IMR-90 (cell line): ENCODE measurements at regions not wholly inside any gene's neighbourhood (a gene's known extent, or its start where the extent isn't known, plus 50 kb on each side); places are given as distances from the start of the nearest gene placed in this dataset.

ENCODE experiments used
- ATAC-seq: fragments of 200-7000 bp; cut with Tn5 transposase; 2 replicates; pipeline ENCODE4 v1.9.1; 2020; ENCODE audit warnings: low read depth, mild to moderate bottlenecking, moderate library complexity
- BruUV-seq: library from RNA; stranded (reverse); fragments of 400-500 nt; replicated peaks from 2 replicates; lab custom pipeline; 2021; lab: Mats Ljungman, UMichigan
- CTCF ChIA-PET: fragments of 300-600 bp; formaldehyde crosslinking; extraction: SDS; loops from one replicate; lab custom pipeline; 2021; ENCODE audit warnings: antibody characterized with exemption; lab: Yijun Ruan, JAX
- POLR2A ChIA-PET: fragments of 300-600 bp; sonication (Branson Sonifier 250); formaldehyde crosslinking; loops from one replicate; lab custom pipeline; 2022; ENCODE audit warnings: antibody characterized with exemption; ENCODE audit not compliant: unreplicated experiment; lab: Charles Lee
- DNase-seq: peaks from one replicate; pipeline ENCODE4 v3.0.0; 2013
- H2AFZ ChIP-seq: replicated peaks from 2 replicates; pipeline ENCODE3; 2013; ENCODE audit warnings: low read length, mild to moderate bottlenecking; ENCODE audit not compliant: poor library complexity
- H2AK5ac ChIP-seq: 2 replicates; pipeline ENCODE4 v1.6.1; 2013; ENCODE audit warnings: low read depth, low read length, inconsistent platforms
- H2AK9ac ChIP-seq: replicated peaks from 2 replicates; pipeline ENCODE3; 2013; ENCODE audit warnings: mild to moderate bottlenecking, low read depth, low read length, moderate library complexity; ENCODE audit not compliant: poor library complexity
- H2BK120ac ChIP-seq: 2 replicates; pipeline ENCODE4 v1.6.1; 2013; ENCODE audit warnings: low read depth, low read length, inconsistent platforms
- H2BK15ac ChIP-seq: 3 replicates; pipeline ENCODE4 v1.6.1; 2013; ENCODE audit warnings: low read depth, low read length, inconsistent platforms
- H2BK20ac ChIP-seq: 2 replicates; pipeline ENCODE4 v1.6.1; 2013; ENCODE audit warnings: low read depth, mild to moderate bottlenecking, inconsistent platforms, low read length, moderate library complexity
- H2BK5ac ChIP-seq: 2 replicates; pipeline ENCODE4 v1.6.1; 2013; ENCODE audit warnings: mild to moderate bottlenecking, low read depth, low read length, inconsistent platforms; ENCODE audit not compliant: poor library complexity, severe bottlenecking
- H3K14ac ChIP-seq: replicated peaks from 2 replicates; pipeline ENCODE4 v1.6.1; 2013; ENCODE audit warnings: low read depth, low read length, inconsistent platforms
- H3K18ac ChIP-seq: 2 replicates; pipeline ENCODE4 v1.6.1; 2013; ENCODE audit warnings: low read depth, low read length, control low read depth
- H3K23ac ChIP-seq: 2 replicates; pipeline ENCODE4 v1.6.1; 2013; ENCODE audit warnings: low read depth, low read length, inconsistent platforms
- H3K27ac ChIP-seq: 2 replicates; pipeline ENCODE4 v1.5.1; 2013; ENCODE audit warnings: mild to moderate bottlenecking, control low read depth, low read length; ENCODE audit not compliant: insufficient read depth
- H3K27me3 ChIP-seq: 2 replicates; pipeline ENCODE4 v1.6.1; 2013; ENCODE audit warnings: low read length; ENCODE audit not compliant: control insufficient read depth, insufficient read depth
- H3K36me3 ChIP-seq: 2 replicates; pipeline ENCODE4 v1.6.1; 2013; ENCODE audit warnings: low read length, mixed read lengths; ENCODE audit not compliant: control insufficient read depth, insufficient read depth
- H3K4ac ChIP-seq: 2 replicates; pipeline ENCODE4 v1.6.1; 2013; ENCODE audit warnings: low read depth, low read length, inconsistent platforms
- H3K4me1 ChIP-seq: 2 replicates; pipeline ENCODE4 v1.6.1; 2013; ENCODE audit warnings: low read length, mixed read lengths; ENCODE audit not compliant: control insufficient read depth, insufficient read depth
- H3K4me2 ChIP-seq: 2 replicates; pipeline ENCODE4 v1.6.1; 2013; ENCODE audit warnings: low read depth, mild to moderate bottlenecking, control low read depth, low read length, moderate library complexity
- H3K4me3 ChIP-seq: 2 replicates; pipeline ENCODE4 v1.5.1; 2013; ENCODE audit warnings: low read depth, mild to moderate bottlenecking, control low read depth, low read length, moderate library complexity; ENCODE audit not compliant: insufficient read depth
- H3K56ac ChIP-seq: 2 replicates; pipeline ENCODE4 v1.6.1; 2013; ENCODE audit warnings: low read length, inconsistent platforms; ENCODE audit not compliant: insufficient read depth; ENCODE audit errors: extremely low read depth
- H3K79me1 ChIP-seq, 2 experiments: 2 replicates each; pipeline ENCODE4 v1.6.1; 2013; ENCODE audit warnings: low read length in 2 of 2, inconsistent platforms in 1 of 2, low read depth in 1 of 2
- H3K9ac ChIP-seq: 2 replicates; pipeline ENCODE4 v1.6.1; 2013; ENCODE audit warnings: low read depth, low read length, control low read depth
- H3K9me1 ChIP-seq: 2 replicates; pipeline ENCODE4 v1.6.1; 2013; ENCODE audit warnings: low read length, inconsistent platforms; ENCODE audit not compliant: insufficient read depth
- H3K9me3 ChIP-seq: 2 replicates; pipeline ENCODE4 v1.6.1; 2013; ENCODE audit warnings: low read length; ENCODE audit not compliant: control insufficient read depth, insufficient read depth
- H4K20me1 ChIP-seq: 2 replicates; pipeline ENCODE4 v1.6.1; 2013; ENCODE audit warnings: low read length, inconsistent platforms; ENCODE audit not compliant: insufficient read depth
- H4K5ac ChIP-seq: 2 replicates; pipeline ENCODE4 v1.6.1; 2013; ENCODE audit warnings: mild to moderate bottlenecking, low read depth, low read length, control low read depth
- H4K8ac ChIP-seq, 2 experiments: 2 replicates each; pipeline ENCODE4 v1.6.1; 2013; ENCODE audit warnings: low read depth in 2 of 2, low read length in 2 of 2, control low read depth in 1 of 2, inconsistent platforms in 1 of 2
- H4K91ac ChIP-seq: 2 replicates; pipeline ENCODE4 v1.6.1; 2013; ENCODE audit warnings: low read depth, low read length, inconsistent platforms; ENCODE audit not compliant: insufficient read depth
- CTCF ChIP-seq: conservative IDR thresholded peaks from 2 replicates; pipeline ENCODE4 v1.5.1; 2012; ENCODE audit warnings: mild to moderate bottlenecking, low read depth, low read length, improper control_type of control experiment
- ELK1 ChIP-seq: fragments of 150-350 bp; IDR thresholded peaks from 2 replicates; pipeline ENCODE4 v1.6.1; 2016; ENCODE audit warnings: low read depth, mild to moderate bottlenecking, low read length, moderate library complexity, borderline replicate concordance
- MAFK ChIP-seq: IDR thresholded peaks from 2 replicates; pipeline ENCODE4 v1.6.1; 2012; ENCODE audit warnings: low read depth, low read length, improper control_type of control experiment
- MAZ ChIP-seq: IDR thresholded peaks from 2 replicates; pipeline ENCODE4 v1.6.1; 2012; ENCODE audit warnings: low read depth, mild to moderate bottlenecking, low read length, improper control_type of control experiment, moderate library complexity, borderline replicate concordance
- MXI1 ChIP-seq: IDR thresholded peaks from 2 replicates; pipeline ENCODE4 v1.6.1; 2012; ENCODE audit warnings: low read depth, mild to moderate bottlenecking, low read length, moderate library complexity, borderline replicate concordance
- NFE2L2 ChIP-seq: fragments of 150-350 bp; IDR thresholded peaks from 2 replicates; pipeline ENCODE4 v1.6.1; 2016; ENCODE audit warnings: low read depth, mild to moderate bottlenecking, low read length
- POLR2A ChIP-seq: IDR thresholded peaks from 2 replicates; pipeline ENCODE4 v1.6.1; 2012; ENCODE audit warnings: mild to moderate bottlenecking, low read depth, low read length
- RAD21 ChIP-seq: IDR thresholded peaks from 2 replicates; pipeline ENCODE4 v1.6.1; 2012; ENCODE audit warnings: low read length, improper control_type of control experiment
- RCOR1 ChIP-seq: IDR thresholded peaks from 2 replicates; pipeline ENCODE4 v1.6.1; 2012; ENCODE audit warnings: mild to moderate bottlenecking, low read length, improper control_type of control experiment; ENCODE audit not compliant: insufficient replicate concordance
- SMC3 ChIP-seq: fragments of 150-350 bp; IDR thresholded peaks from 2 replicates; pipeline ENCODE4 v1.6.1; 2016; ENCODE audit warnings: low read depth, mild to moderate bottlenecking, antibody characterized with exemption, low read length, moderate library complexity
- WGBS, 2 experiments: methylation state at CpG; one replicate each; pipeline versions ENCODE4 v1.1.5 to v1.1.7; 2013; ENCODE audit warnings: missing lambda C conversion rate in 2 of 2; ENCODE audit not compliant: insufficient read length in 1 of 2; ENCODE audit errors: extremely low coverage in 2 of 2; 5-methylcytosine and 5-hydroxymethylcytosine counted together
- dilution Hi-C: fragments of 300-500 bp; cut with HindIII; formaldehyde crosslinking; loops from one replicate; pipeline ENCODE4 v1.14.3; 2018; ENCODE audit warnings: low sequenced_read_pairs; ENCODE audit not compliant: unreplicated experiment
- in situ Hi-C: fragments of 300-500 bp; cut with MboI; formaldehyde crosslinking; loops from 3 replicates; pipeline ENCODE4 v1.14.3; 2019; ENCODE audit warnings: low sequenced_read_pairs, inconsistent platforms, mixed read lengths
- intact Hi-C: fragments of 100-400 bp; cut with micrococcal nuclease; formaldehyde crosslinking; loops from 2 replicates; pipeline ENCODE4 v1.10.0; 2022

GRCh38 chr1:39102537-39103327, 76.6 kb downstream of the NDUFS5 start:
- H4K20me1 ChIP-seq = peaks cover 9% of the 10 kb centered on the region; the same call in 1 of the 2 replicates
- WGBS, 2 experiments = no CpG with 5 or more reads among the region's 11 CpGs
- dilution Hi-C loops (no loop called here), intact Hi-C loops (loop anchor here (1.0 to 5.0 kb wide), 5 partner anchors 89 to 615 kb away; no protein-coding TSS in a partner anchor), in situ Hi-C loops (loop anchor here (5.0 kb wide), 2 partner anchors 90 to 160 kb away; no protein-coding TSS in a partner anchor)
- H2BK15ac ChIP-seq = peak overlapping the region; percentile 45; the same call in 1 of the 3 replicates
- H3K4me1 ChIP-seq = peaks cover 14% of the 10 kb centered on the region
- H3K36me3 ChIP-seq = no peaks in the 10 kb centered on the region
- ChIA-PET POLR2A (no interaction called here), CTCF (interaction anchor here (1.1 to 1.5 kb wide), 2 partner anchors 31 to 89 kb away, joined by 3 to 4 read pairs; no protein-coding TSS in a partner anchor)
- H3K4ac ChIP-seq = peak overlapping the region; percentile 76
- no peaks in the 10 kb centered on the region for H3K27me3 ChIP-seq
- BruUV-seq = no TSS peak
- H2BK5ac ChIP-seq = peak overlapping the region; percentile 81
- peak overlapping the region; percentile 45; the same call in 1 of the 2 replicates for H3K56ac ChIP-seq
- peaks cover 6% of the 10 kb centered on the region for H3K9me1 ChIP-seq
- peak overlapping the region; percentile 51; the same call in 1 of the 2 replicates for H3K14ac ChIP-seq
- peak overlapping the region; percentile 5; the same call in 1 of the 2 replicates for H4K5ac ChIP-seq
- H2AK9ac ChIP-seq = no peak overlapping the region
- H3K18ac ChIP-seq = peak overlapping the region; percentile 25
- H3K23ac ChIP-seq = peak overlapping the region; percentile 23
- peak overlapping the region; percentile 42; the same call in 1 of the 2 replicates for H4K91ac ChIP-seq
- H2BK120ac ChIP-seq = peak overlapping the region; percentile 74
- peak; percentile 92 for TF ChIP-seq CTCF
- TF ChIP-seq MXI1 = no peak
- no peak for TF ChIP-seq MAFK
- TF ChIP-seq MAZ = no peak
- 0 out of 2 replicates have a peak, but pooled peaks have one; percentile 28 for TF ChIP-seq POLR2A
- peak; percentile 95 for TF ChIP-seq RAD21
- no peak for TF ChIP-seq ELK1
- TF ChIP-seq SMC3 = peak; percentile 87
- TF ChIP-seq RCOR1 = no peak
- TF ChIP-seq NFE2L2 = no peak
- H3K79me1 ChIP-seq = peaks cover 9 to 24% of the 10 kb centered on the region in 2 experiments; a peak in 3 of 4 replicates
- H3K9me3 ChIP-seq = no peaks in the 10 kb centered on the region
- peak overlapping the region; percentile 71 for H3K27ac ChIP-seq
- H2AK5ac ChIP-seq = peak overlapping the region; percentile 68
- H3K4me2 ChIP-seq = peak overlapping the region; percentile 51
- no peak overlapping the region for H2AFZ ChIP-seq
- H2BK20ac ChIP-seq = peak overlapping the region; percentile 70
- H3K4me3 ChIP-seq = no peak overlapping the region
- peak overlapping the region; percentile 23; the same call in 1 of the 2 replicates for H3K9ac ChIP-seq
- ATAC-seq (peak; percentile 8; the same call in 1 of the 2 replicates), DNase-seq (peak; percentile 83)
- peak overlapping the region in 1 of 2 experiments; percentile 25; a peak in 1 of 4 replicates for H4K8ac ChIP-seq
